ENCODE measurements at regions not wholly inside any gene's neighbourhood (a gene's known extent, or its start where the extent isn't known, plus 50 kb on each side); places are given as distances from the start of the nearest gene placed in this dataset.
"Not testable (repeated sequence)": the region's sequence is repeated elsewhere in the genome, so short reads cannot be mapped to it uniquely, and the experiment has no call there.

GRCh38 chr1:146710838-146711521, 227.1 kb upstream of the NBPF12 start:
- not testable (repeated sequence) for DNase-seq (ENCODE audit: low read depth)

DNA sequence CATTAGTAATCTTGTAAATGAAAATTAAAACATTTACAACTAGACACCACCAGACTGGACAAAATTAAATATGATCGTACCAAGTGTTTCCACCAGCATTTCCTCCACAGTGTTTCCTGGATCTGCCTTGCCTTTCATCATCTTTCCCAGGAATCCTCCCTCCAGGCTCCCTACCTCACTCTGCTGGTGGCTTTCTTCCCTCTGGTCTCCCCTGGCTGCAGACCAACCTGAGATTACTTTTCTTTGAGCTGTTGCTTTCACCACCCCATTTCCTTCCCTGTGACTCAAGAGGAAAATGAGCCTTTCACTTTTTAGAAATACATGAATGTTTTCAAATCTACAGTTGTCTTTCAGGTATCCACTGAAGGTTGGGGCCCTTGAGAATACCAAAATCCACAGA, 228.8 kb upstream of the NBPF12 start:
- not testable (repeated sequence) for DNase-seq (ENCODE audit: low read depth)

- DNase-seq (ENCODE audit: low read depth) = not testable (repeated sequence)
Observed at GRCh38 chr1:146704162-146704724, 233.9 kb upstream of the NBPF12 start.

GRCh38 chr1:146701320-146701719, 236.8 kb upstream of the NBPF12 start:
- DNase-seq (ENCODE audit: low read depth) = not testable (repeated sequence)

GRCh38 chr1:146695388-146695787, 242.7 kb upstream of the NBPF12 start:
- DNase-seq (ENCODE audit: low read depth) = not testable (repeated sequence)

DNA sequence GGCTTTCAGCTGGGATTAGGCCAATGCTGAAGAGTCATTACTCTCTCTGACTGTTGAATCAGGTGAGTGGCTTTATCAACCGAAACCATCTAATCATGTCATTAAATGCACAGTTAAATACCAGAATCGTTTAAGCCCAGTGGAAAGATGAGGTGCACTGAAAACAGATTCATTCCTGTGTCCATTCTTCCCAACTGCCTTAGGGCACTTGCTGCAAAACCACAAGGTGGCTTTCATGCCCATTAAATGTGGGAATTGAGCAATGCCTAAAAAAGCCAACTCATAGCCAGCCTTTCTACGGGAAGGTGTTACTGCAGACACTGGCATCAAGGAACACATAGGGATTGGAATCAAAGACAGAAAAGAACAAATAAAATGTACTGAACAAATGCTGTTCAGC, 246.3 kb upstream of the NBPF12 start:
- not testable (repeated sequence) for DNase-seq (ENCODE audit: low read depth)

- DNase-seq (ENCODE audit: low read depth) = not testable (repeated sequence)
Observed at GRCh38 chr1:146688893-146689292, 249.2 kb upstream of the NBPF12 start.

GRCh38 chr1:146686777-146687366, 251.3 kb upstream of the NBPF12 start:
- not testable (repeated sequence) for DNase-seq (ENCODE audit: low read depth)

GRCh38 chr1:146683126-146683429, 255.0 kb upstream of the NBPF12 start:
- DNase-seq (ENCODE audit: low read depth) = not testable (repeated sequence)

DNA sequence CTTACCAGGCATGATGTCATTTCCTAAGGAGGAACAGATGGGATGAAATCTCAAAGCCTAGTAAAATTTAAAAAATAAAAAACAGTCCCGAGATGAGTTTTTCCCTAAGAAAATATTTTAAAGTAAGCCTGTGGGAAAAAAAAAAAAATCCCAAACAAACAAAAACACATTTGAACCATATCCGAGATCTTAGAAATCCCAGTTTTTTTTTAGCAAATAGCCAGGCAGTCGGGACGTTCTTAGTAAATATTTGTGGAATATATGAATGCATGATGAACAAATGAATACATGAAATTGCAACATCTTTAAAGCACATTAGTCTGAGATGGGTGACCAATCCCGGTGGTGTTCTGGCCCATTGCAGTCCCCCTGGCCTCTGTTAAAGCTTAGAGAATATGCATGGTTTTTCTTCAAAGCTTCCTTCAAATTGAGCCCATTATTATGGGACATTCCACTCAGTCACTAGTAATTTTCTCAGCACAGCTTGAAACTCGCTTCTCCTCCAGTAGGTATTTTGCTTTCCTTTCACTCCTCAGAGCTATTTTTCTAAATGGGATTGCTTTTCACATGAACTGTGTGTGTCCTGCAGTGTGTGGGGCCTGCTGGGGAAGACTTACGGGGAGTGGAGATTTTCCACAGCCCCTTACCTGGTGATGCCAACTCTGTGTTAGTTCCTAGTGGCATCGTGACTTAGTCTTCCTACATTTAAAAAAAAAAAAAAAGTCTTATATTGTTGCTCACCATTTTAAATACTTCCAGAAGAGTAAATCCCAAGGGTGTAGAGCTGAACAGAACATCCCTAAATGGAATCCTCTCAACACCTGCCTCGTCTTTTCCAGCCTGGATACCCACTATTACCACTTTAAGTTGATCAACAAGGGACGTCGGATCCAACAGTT, 255.6 kb upstream of the NBPF12 start:
- DNase-seq (ENCODE audit: low read depth) = not testable (repeated sequence)

DNA sequence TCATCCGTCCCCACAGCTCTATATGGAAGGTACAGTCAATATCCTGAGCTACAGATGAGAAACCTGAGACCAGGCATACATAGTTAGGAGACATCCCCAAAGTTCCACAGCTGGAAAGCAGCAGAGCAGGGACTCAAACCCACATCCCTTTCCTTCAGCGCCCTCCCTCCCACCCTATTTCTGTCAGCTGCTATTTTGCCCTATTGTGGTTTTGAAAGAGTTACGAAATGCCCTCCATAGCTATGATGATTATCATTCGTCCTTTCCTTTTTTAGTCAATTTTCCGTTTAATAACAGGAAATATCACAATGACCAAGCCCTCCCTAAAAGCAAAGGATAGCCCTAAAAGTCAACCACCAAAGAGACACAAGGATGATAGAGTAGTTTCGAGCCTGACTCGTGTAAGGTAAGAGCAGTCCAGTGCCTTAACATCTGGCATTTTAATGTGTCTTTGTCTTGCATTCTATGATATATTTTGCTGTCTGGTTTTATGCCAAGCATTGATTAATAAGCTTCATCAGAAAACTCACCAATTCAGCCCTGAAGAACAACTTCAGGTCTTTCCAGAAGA, 264.3 kb upstream of the NBPF12 start:
- DNase-seq (ENCODE audit: low read depth) = not testable (repeated sequence)

GRCh38 chr1:146672608-146673007, 265.5 kb upstream of the NBPF12 start:
- DNase-seq (ENCODE audit: low read depth) = not testable (repeated sequence)

DNA sequence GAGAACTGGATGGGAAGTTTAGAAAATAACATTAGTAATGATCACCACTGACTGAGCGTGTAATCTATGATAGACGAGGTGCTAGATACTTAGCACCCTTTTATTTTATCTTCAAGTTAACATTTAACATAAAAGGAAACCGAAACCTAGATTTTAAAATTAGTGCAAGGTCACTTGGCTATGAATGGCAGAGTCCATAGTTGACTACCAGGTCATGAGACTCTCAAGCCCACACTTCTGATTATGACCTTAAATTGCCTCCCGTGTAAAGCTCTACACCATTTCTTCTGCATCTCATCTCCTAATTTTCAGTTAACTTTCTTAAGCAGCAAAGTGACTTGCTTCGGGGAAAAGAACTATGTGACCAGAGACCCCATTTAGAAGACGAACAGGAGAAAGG, 266.5 kb upstream of the NBPF12 start:
- DNase-seq (ENCODE audit: low read depth) = not testable (repeated sequence)

DNA sequence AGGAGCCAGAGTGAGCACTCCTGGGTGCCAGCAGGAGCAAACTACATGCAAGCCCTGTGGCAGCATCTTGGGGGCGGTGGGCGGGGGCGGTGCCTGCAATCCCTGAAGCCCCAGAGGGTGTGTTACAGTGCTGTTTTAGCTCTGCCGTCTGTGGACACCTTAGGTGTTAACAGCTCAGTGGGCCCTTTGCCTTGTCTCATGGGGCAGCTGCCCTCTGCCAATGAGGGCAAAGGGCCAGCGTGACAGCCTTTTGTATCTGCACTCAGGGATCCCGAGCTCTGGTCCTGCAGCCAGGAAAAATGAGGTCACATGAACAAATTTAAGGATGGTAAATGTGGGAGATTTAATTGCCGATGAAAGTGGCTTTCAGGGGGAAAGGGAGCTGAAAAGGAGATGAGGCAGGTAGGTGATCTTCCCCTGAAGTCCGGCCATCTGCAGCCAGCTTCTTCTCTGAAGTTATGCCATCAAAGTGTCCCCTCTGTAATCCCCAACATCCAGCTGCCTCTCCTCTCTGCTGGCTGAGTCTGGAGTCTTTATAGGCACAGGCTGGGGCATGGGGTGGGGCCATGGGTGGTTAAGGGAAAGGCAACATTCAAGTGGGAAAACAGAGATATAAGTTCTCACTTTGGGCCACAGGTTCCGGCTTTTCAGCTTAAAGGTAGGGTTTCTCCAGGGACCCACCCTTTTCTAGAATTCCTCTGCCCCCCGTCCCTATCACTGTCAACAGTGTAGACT, 267.1 kb upstream of the NBPF12 start:
- not testable (repeated sequence) for DNase-seq (ENCODE audit: low read depth)

DNA sequence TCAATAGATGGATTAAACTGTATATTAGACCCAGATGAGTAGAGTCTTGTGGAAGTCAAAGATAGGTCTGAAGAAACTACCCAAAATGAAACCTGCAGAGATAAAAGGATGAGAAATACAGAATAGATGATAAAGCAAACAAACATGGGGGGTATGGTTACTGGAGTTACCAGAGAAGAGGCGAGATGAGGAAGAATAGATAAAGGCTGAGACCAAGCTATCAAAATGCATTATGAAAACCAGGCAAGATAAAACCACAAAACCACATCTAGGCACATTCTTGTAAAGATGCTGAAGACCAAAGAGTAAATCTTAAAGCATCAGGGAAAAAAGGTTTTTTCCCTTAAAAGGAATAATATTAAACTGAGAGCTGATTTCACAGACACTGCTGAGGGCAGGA, 271.8 kb upstream of the NBPF12 start:
- DNase-seq (ENCODE audit: low read depth) = not testable (repeated sequence)

GRCh38 chr1:146660242-146660641, 277.9 kb upstream of the NBPF12 start:
- not testable (repeated sequence) for DNase-seq (ENCODE audit: low read depth)

GRCh38 chr1:146656356-146657060, 281.6 kb upstream of the NBPF12 start:
- DNase-seq (ENCODE audit: low read depth) = not testable (repeated sequence)

DNA sequence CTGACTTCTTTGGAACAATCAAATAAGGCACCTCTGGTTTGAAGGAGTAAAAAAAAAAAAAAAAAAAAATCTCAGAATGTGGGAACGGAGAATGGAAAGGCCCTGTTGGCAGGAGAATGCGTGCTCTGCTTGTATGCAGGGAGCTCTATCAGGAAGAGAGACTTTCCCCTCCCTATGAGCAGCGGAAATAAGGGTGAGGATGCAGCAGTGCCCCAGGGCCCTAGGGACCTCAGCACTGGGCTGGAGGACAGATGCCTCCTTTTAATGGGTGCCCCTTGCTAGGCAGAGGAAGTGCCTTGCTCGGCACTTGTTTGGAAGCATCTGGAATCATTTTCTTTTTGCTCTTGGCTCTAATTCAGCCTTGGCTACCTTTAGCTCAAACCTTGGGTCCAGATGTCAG, 283.4 kb upstream of the NBPF12 start:
- not testable (repeated sequence) for DNase-seq (ENCODE audit: low read depth)

- DNase-seq (ENCODE audit: low read depth) = not testable (repeated sequence)
Observed at GRCh38 chr1:146645978-146646604, 292.0 kb upstream of the NBPF12 start.

GRCh38 chr1:146641534-146641933, 296.6 kb upstream of the NBPF12 start:
- DNase-seq (ENCODE audit: low read depth) = not testable (repeated sequence)
